Fibroblast of lung (primary cell): ENCODE measurements at regions not wholly inside any gene's neighbourhood (a gene's known extent, or its start where the extent isn't known, plus 50 kb on each side); places are given as distances from the start of the nearest gene placed in this dataset.

Experiments used
- DNase-seq, 2 donors: peaks; one replicate each; pipeline versions ENCODE4 v3.0.0 to v3.0.0-alpha.2; 2010; ENCODE audit warnings: low read depth in 2 of 2
- H2AFZ ChIP-seq: 2 replicates; pipeline ENCODE4 v1.5.1; 2012; ENCODE audit warnings: low read length, control low read depth, inconsistent platforms
- H3K27ac ChIP-seq: 2 replicates; pipeline ENCODE4 v1.5.1; 2011; ENCODE audit warnings: low read length, control low read depth; ENCODE audit not compliant: insufficient read depth
- H3K27me3 ChIP-seq: 2 replicates; pipeline ENCODE4 v1.5.1; 2011; ENCODE audit warnings: mild to moderate bottlenecking, low read length; ENCODE audit not compliant: control insufficient read depth, insufficient read depth
- H3K36me3 ChIP-seq: 2 replicates; pipeline ENCODE4 v1.5.1; 2011; ENCODE audit warnings: low read length; ENCODE audit not compliant: control insufficient read depth, insufficient read depth
- H3K4me1 ChIP-seq: 2 replicates; pipeline ENCODE4 v1.5.1; 2011; ENCODE audit warnings: low read length; ENCODE audit not compliant: control insufficient read depth, insufficient read depth; ENCODE audit errors: extremely low read depth
- H3K4me2 ChIP-seq: 2 replicates; pipeline ENCODE4 v1.5.1; 2011; ENCODE audit warnings: low read length, control low read depth; ENCODE audit not compliant: insufficient read depth; ENCODE audit errors: extremely low read depth
- H3K4me3 ChIP-seq, 4 experiments: fragments of 200-600 bp in 1 of 4; sonication (generic) in 1 of 4; replicated peaks in 1 of 4; 2 replicates each; pipeline ENCODE4 v1.5.1; 2011 to 2016; ENCODE audit warnings: low read length in 4 of 4, low read depth in 3 of 4, mild to moderate bottlenecking in 3 of 4, control low read depth in 2 of 4, inconsistent platforms in 1 of 4, mixed read lengths in 1 of 4; ENCODE audit not compliant: insufficient read depth in 1 of 4; ENCODE audit errors: control extremely low read depth in 1 of 4
- H3K79me2 ChIP-seq: 2 replicates; pipeline ENCODE4 v1.5.1; 2012; ENCODE audit warnings: mild to moderate bottlenecking, low read length, inconsistent platforms; ENCODE audit not compliant: control insufficient read depth, insufficient read depth
- H3K9ac ChIP-seq: 2 replicates; pipeline ENCODE4 v1.5.1; 2011; ENCODE audit warnings: mild to moderate bottlenecking, low read length, control low read depth; ENCODE audit not compliant: insufficient read depth
- H3K9me3 ChIP-seq: 2 replicates; pipeline ENCODE4 v1.5.1; 2012; ENCODE audit warnings: low read depth, low read length; ENCODE audit not compliant: control insufficient read depth, insufficient read depth
- H4K20me1 ChIP-seq: 2 replicates; pipeline ENCODE4 v1.5.1; 2011; ENCODE audit warnings: low read length; ENCODE audit not compliant: control insufficient read depth, insufficient read depth; ENCODE audit errors: extremely low read depth
- CTCF ChIP-seq, 2 donors: IDR thresholded peaks in 1 of 2; conservative IDR thresholded peaks in 1 of 2; 1 replicate in 1 of 2; 2 replicates in 1 of 2; pipeline ENCODE4 v1.5.1; 2011 to 2012; ENCODE audit warnings: low read length in 2 of 2, control low read depth in 1 of 2, inconsistent platforms in 1 of 2, low read depth in 1 of 2, mild to moderate bottlenecking in 1 of 2
- EZH2 ChIP-seq: IDR thresholded peaks from 2 replicates; pipeline ENCODE4 v1.5.1; 2012; ENCODE audit warnings: low read length, control low read depth, mild to moderate bottlenecking; ENCODE audit errors: missing control alignments

GRCh38 chr14:101250948-101251811 lies 310.1 kb upstream of the DIO3 start:
- H3K9ac ChIP-seq, result no peak overlapping the region
- TF ChIP-seq CTCF (conservative IDR thresholded peaks at IDR 0.05 in 1 of 2, IDR thresholded peaks at IDR 0.05 in 1 of 2; ENCODE audit: low read depth in 1 of 2, low read length in 2 of 2) (no peak), EZH2 (no peak)
- H3K79me2 ChIP-seq, result no peaks in the 10 kb centered on the region
- no peaks in the 10 kb centered on the region for H4K20me1 ChIP-seq
- DNase-seq, result no peak
- H2AFZ ChIP-seq, result no peak overlapping the region
- H3K4me3 ChIP-seq, result no peak overlapping the region
- H3K27ac ChIP-seq, result no peak overlapping the region
- H3K4me2 ChIP-seq, result no peak overlapping the region
- no peaks in the 10 kb centered on the region for H3K27me3 ChIP-seq
- no peaks in the 10 kb centered on the region for H3K9me3 ChIP-seq
- no peaks in the 10 kb centered on the region for H3K36me3 ChIP-seq
- H3K4me1 ChIP-seq, result no peaks in the 10 kb centered on the region

GRCh38 chr14:101251812-101252442 lies 309.4 kb upstream of the DIO3 start:
- no peak for TF ChIP-seq EZH2
- no peak for TF ChIP-seq CTCF (conservative IDR thresholded peaks at IDR 0.05 in 1 of 2, IDR thresholded peaks at IDR 0.05 in 1 of 2; ENCODE audit: low read depth in 1 of 2, low read length in 2 of 2)
- Histone ChIP-seq H3K4me3 (no peak overlapping the region), H2AFZ (no peak overlapping the region), H3K4me2 (no peak overlapping the region), H3K79me2 (no peaks in the 10 kb centered on the region), H3K36me3 (no peaks in the 10 kb centered on the region), H3K9me3 (no peaks in the 10 kb centered on the region), H3K9ac (no peak overlapping the region), H3K4me1 (no peaks in the 10 kb centered on the region), H4K20me1 (no peaks in the 10 kb centered on the region), H3K27me3 (no peaks in the 10 kb centered on the region), H3K27ac (no peak overlapping the region)
- DNase-seq, result no peak

- DNase-seq, result no peak
- Histone ChIP-seq H3K27me3 (no peaks in the 10 kb centered on the region), H2AFZ (no peak overlapping the region), H4K20me1 (no peaks in the 10 kb centered on the region), H3K36me3 (no peaks in the 10 kb centered on the region), H3K27ac (no peak overlapping the region), H3K4me1 (no peaks in the 10 kb centered on the region), H3K4me2 (no peak overlapping the region), H3K79me2 (no peaks in the 10 kb centered on the region), H3K9ac (no peak overlapping the region), H3K9me3 (no peaks in the 10 kb centered on the region), H3K4me3 (no peak overlapping the region)
- TF ChIP-seq EZH2 (no peak), CTCF (conservative IDR thresholded peaks at IDR 0.05 in 1 of 2, IDR thresholded peaks at IDR 0.05 in 1 of 2; ENCODE audit: low read depth in 1 of 2, low read length in 2 of 2) (no peak)
Measured at GRCh38 chr14:101252443-101253214, 308.7 kb upstream of the DIO3 start.
